HG02610 (cell line): ENCODE measurements at regions not wholly inside any gene's neighbourhood (a gene's known extent, or its start where the extent isn't known, plus 50 kb on each side); places are given as distances from the start of the nearest gene placed in this dataset.
A peak's percentile ranks its signal among the peaks of the same experiment; 100 is the strongest.
"Not testable (repeated sequence)": the region's sequence is repeated elsewhere in the genome, so short reads cannot be mapped to it uniquely, and the experiment has no call there.

Source experiments
- ATAC-seq: cut with Tn5 transposase; IDR thresholded peaks from one replicate; pipeline ENCODE4 v1.9.1; 2021; ENCODE audit warnings: mild to moderate bottlenecking, moderate library complexity; ENCODE audit not compliant: unreplicated experiment

DNA sequence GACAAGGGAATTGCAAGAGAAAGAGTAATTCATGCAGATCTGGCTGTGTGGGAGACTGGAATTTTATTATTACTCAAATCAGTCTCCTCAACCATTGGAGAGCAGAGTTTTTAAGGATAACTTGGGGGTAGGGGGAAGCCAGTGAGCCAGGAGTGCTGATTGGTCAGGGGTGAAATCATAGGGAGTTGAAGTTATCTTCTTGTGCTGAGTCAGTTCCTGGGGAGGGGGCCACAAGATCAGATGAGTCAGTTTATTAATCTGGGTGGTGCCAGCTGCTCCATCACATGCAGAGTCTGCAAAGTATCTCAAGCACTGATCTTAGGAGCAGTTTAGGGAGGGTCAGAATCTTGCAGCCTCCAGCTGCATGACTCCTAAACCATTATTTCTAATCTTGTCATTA lies 191.8 kb upstream of the IGF1 start:
- not testable (repeated sequence) for ATAC-seq

- no peak for ATAC-seq
Observed at GRCh38 chr12:102669056-102669455, 188.7 kb upstream of the IGF1 start.

DNA sequence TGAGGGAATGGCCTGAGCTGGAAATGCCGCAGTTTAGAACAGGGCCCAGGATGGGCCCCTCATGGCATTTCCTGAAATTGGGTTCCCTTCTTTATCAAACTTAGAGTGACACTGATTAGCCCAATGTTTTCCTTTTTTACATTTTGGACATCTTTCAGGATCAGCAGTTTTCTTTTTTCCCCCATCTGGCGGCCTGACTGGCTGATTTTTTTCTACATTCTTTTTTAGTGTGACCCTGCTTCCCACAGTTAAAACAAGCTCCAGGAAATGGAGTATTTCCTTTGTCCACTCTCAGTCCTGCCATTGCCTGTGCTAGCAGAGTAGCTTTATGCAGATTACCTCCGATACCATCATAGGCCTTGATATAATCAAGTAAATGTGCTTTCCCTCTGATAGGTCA lies 185.8 kb upstream of the IGF1 start:
- not testable (repeated sequence) for ATAC-seq

DNA sequence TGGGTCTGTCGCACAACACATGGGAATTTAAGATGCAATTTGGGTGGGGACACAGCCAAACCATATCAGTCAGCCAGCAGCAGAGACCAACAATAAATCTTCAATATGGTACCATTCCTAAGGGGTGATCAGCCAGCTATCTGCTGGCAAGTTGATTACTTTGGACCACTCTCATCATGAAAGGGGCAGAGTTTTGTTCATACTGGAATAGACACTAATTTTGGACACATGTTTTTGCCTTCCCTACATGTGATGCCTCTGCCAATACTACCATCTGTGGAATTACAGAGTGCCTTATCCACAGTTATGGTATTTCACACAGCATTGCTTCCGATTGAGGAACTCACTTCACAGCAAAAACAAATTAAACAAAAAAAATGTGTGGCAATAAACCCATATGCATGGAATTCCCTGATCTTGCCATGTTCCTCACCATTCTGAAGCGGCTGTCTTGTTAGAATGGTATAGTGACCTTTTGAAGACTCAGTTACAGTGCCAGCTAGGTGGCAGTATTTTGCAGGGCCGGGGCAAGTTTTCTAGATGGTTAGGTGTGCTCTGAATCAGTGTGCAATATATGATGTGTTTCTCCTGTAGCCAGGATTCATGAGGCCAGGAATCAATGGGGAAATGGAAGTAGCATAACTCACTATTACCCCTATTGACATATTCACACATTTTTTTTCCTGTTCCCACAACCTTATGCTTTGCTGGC lies 179.0 kb upstream of the IGF1 start:
- no peak for ATAC-seq

DNA sequence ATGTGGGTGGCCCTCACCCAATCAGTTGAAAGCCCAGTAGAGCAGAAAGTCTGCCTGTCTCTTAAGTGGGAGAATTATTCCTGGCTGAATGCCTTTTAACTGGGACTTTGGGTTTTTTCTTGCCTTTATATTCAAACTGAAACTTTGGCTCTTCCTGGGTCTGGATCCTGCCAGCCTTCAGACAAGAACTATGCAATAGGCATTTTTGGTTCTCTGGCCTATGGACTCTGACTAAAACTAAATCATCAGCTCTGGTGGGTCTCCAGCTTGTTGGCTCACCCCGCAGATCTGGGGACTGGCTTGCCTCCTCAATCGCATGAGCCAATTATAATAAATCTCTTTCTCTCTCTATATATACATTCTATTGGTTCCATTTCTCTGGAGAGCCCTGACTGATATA lies 173.0 kb upstream of the IGF1 start:
- ATAC-seq, result no peak

DNA sequence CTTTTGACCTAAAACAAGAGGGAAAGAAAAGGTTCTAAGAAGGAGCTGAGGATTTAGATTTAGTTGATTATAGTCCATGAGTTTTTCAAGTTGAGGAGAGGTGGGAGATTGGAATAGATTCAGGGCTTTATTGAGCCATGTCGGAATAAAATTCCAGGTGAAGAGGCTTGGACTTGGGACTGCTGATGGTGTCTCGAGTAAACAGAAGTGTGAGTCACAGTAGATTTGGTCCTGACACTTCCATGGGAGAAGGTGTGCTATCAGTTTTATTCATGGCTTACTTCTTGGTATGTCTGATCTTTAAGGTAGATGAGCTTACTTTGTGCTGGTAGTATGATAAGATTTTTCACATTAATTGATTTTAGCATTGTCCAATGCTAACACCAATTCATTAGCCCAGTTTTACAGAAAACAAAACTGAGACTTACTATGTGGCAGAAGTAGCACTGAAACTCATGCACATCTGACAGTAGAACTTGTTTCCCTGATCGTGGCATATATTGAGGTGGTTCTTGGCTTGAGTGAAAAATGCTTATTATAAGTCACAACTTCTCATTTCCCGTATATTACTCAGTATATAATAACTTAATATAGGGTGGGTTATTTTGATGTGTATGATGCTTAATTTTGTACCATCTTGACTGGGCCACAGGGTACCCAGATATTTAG lies 172.4 kb upstream of the IGF1 start:
- ATAC-seq, result peak; percentile 88

- no peak for ATAC-seq
Observed at GRCh38 chr12:102645968-102646367, 165.6 kb upstream of the IGF1 start.

- no peak for ATAC-seq
Observed at GRCh38 chr12:102643879-102644575, 163.7 kb upstream of the IGF1 start.

DNA sequence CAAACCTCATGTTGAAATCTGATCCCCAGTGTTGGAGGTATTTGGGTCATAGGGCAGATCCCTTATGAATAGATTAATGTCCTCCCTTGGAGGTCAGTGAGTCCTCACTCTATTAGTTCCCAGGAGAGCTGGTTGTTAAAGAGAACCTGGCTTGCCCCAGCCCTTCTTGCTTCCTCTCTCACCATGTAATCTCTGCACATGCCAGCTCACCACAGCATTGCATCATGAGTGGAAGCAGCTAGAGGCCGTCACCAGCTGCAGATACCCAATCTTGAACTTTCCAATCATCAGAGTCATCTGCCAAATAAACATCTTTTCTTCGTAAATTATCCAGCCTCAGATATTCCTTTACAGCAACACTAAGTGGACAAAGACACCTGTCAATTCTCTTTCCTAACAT lies 161.8 kb upstream of the IGF1 start:
- ATAC-seq, result no peak

GRCh38 chr12:102640658-102641057 lies 160.3 kb upstream of the IGF1 start:
- not testable (repeated sequence) for ATAC-seq

- ATAC-seq, result no peak
Observed at GRCh38 chr12:102638777-102639176, 158.4 kb upstream of the IGF1 start.

DNA sequence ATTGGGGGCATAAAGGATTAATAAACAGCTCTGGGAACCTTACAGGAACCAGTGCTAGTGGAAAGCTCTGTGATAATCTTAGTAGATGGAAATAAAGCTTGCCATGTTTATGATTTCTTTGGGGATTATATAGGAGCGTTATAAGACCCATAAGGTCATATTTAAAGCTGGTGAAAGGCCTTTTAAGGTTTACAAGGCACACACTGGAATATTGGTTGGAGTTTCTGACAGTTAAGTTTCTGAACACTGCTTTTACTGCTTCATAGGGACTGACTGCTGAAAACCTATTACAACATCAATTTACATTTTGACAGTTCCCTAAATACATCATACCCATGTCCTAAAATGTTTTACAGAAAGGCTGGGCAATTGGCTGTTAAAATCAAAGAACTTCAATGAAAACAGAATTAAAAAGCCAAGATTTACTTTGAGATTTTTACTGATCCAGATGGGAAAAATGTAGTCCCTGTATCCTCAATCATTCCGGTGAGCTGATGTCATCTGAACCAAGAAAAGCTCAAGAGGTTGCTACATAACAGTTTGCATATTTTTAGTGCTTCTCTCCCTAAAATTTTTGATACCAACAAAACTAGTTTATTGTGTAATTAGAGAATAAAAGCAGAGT lies 153.7 kb upstream of the IGF1 start:
- no peak for ATAC-seq

GRCh38 chr12:102631274-102631673 lies 150.9 kb upstream of the IGF1 start:
- no peak for ATAC-seq

DNA sequence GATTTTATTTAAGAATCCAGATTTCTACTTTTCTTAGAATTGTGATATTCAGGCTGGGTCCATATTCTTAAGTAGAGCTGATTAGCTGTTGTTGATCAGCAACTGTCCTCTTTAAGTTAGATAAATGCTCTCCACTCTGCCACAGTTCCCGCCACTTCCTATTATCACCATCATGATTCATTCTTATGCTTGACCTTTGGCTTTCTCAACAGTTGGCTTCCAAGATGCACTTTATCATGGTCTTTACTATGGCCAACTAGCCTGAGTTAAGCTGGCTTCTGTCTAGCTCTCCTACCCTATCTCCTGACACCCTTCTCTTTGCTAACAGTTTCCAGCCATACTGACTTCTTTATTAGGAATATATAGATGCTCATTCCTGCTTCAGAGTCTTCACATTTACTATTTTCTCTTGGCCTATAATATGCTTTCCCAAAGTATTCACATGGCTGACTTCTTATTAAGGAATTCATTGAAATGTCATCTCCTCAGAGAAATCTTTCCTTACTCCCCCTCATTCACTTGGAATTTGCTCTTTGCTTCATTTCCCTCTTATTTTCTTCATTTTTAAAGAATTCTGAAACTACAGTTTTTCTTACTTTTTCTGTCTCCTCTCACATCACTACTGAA lies 149.0 kb upstream of the IGF1 start:
- no peak for ATAC-seq

DNA sequence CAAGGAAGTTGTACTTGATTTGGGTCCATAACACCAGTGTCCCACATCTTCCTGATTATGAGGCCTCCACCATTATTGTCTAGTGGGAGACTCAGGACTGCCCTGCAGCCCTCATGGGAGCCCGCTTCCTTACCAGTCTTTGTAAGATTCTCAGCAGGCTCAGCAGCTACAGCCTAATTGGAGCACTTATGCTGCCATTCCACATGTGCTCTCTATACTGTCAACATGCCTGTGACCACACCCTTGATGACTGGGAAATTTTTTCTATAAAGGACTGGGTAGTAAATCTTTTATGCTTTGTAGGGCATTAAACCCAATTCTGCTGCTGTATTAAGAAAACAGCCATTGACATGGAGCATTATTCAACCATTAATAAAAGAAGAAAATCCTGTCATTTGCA lies 145.5 kb upstream of the IGF1 start:
- no peak for ATAC-seq

GRCh38 chr12:102622618-102623017 lies 142.3 kb upstream of the IGF1 start:
- no peak for ATAC-seq

- no peak for ATAC-seq
Observed at GRCh38 chr12:102618197-102618877, 138.0 kb upstream of the IGF1 start.

- no peak for ATAC-seq
Observed at GRCh38 chr12:102616692-102617091, 136.3 kb upstream of the IGF1 start.

DNA sequence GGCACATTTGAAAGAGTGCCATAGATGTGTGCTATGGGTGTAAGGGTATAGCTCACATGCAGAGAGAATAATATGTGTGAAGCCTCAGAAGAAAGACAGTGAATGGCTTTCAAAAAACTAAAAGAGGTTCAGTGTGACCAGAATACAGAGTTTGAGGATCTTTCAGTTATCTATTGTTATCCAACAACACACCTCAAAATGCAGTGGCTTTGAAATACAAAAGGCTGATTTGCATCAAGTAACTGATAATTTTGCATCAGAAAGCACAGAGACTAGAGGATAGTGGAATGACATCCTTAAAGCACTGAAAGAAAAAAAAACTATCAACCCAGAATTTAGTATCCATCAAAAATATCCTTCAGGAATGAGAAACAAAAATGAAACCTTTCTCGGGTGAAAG lies 131.6 kb upstream of the IGF1 start:
- no peak for ATAC-seq

- ATAC-seq, result no peak
Observed at GRCh38 chr12:102609996-102610395, 129.6 kb upstream of the IGF1 start.

DNA sequence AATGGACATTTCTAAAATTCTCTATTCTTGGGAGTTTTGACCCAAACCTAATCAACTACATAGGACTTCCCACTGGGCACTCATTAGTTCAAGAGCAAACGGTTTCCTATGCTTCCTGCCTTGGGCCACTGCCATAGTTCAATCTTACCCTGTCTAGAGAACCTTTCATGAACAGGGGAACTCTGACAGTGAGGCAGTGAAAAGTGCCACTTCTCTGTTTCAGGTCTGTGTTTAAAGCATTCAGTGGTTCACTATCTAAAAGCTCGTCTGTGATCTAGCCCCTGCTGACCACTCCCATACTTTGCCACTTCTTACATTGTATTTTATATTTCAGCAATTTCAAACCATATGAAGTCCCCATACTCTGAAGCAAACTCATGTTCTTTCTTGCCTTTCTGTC lies 122.7 kb upstream of the IGF1 start:
- ATAC-seq, result no peak
